ENCODE measurements at regions not wholly inside any gene's neighbourhood (a gene's known extent, or its start where the extent isn't known, plus 50 kb on each side); places are given as distances from the start of the nearest gene placed in this dataset.
A peak's percentile ranks its signal among the peaks of the same experiment; 100 is the strongest.

DNA sequence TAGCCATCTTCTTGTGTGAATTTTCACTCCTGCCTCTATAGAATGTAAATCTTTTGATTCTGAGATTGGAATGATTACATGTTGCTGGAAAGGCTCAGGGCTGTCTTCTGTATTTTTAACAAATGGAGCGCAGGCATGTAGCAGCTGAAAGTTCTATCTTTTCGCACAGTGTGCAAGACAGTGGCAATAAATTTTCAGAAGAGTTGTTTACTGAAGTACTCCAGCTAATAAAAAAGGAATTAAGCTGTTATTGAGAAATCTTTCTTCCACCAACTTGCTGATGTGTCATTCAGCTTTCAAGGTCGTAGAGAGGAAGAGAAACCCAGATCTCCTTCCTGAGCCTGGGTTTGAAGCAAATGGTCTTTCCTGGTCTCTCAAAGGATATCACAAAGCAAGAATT, 122.0 kb upstream of the PUDP start:
- H3K4me1 ChIP-seq (ENCODE audit: control insufficient read depth, low read length) = peaks cover 22% of the 10 kb centered on the region
- H3K79me2 ChIP-seq (ENCODE audit: control insufficient read depth, low read length) = no peaks in the 10 kb centered on the region
- no peaks in the 10 kb centered on the region for H3F3A ChIP-seq (ENCODE audit: control insufficient read depth, insufficient read depth)
- H3K4me2 ChIP-seq (ENCODE audit: low read length) = no peak overlapping the region
- H3K9me3 ChIP-seq (ENCODE audit: control insufficient read depth, insufficient read depth, low read length) = no peaks in the 10 kb centered on the region
- no peaks in the 10 kb centered on the region for H3K9me2 ChIP-seq (replicated peaks; ENCODE audit: control insufficient read depth, low read length)
- no peak for TF ChIP-seq EZH2phosphoT487 (IDR thresholded peaks at IDR 0.05; ENCODE audit: borderline replicate concordance, low read length)
- TF ChIP-seq, protein P1, sequence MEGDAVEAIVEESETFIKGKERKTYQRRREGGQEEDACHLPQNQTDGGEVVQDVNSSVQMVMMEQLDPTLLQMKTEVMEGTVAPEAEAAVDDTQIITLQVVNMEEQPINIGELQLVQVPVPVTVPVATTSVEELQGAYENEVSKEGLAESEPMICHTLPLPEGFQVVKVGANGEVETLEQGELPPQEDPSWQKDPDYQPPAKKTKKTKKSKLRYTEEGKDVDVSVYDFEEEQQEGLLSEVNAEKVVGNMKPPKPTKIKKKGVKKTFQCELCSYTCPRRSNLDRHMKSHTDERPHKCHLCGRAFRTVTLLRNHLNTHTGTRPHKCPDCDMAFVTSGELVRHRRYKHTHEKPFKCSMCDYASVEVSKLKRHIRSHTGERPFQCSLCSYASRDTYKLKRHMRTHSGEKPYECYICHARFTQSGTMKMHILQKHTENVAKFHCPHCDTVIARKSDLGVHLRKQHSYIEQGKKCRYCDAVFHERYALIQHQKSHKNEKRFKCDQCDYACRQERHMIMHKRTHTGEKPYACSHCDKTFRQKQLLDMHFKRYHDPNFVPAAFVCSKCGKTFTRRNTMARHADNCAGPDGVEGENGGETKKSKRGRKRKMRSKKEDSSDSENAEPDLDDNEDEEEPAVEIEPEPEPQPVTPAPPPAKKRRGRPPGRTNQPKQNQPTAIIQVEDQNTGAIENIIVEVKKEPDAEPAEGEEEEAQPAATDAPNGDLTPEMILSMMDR (IDR thresholded peaks at IDR 0.05; ENCODE audit: low read depth, low read length, poor library complexity, severe bottlenecking) = no peak
- H4K20me1 ChIP-seq (ENCODE audit: control insufficient read depth, insufficient read depth, low read depth, low read length) = no peaks in the 10 kb centered on the region
- H3K36me3 ChIP-seq (ENCODE audit: control insufficient read depth, low read length) = no peaks in the 10 kb centered on the region
- no peak overlapping the region for H3K27ac ChIP-seq (ENCODE audit: low read depth, low read length)
- H3K4me3 ChIP-seq (ENCODE audit: low read length) = no peak overlapping the region
- H3K27me3 ChIP-seq (ENCODE audit: control insufficient read depth, low read length) = no peaks in the 10 kb centered on the region

DNA sequence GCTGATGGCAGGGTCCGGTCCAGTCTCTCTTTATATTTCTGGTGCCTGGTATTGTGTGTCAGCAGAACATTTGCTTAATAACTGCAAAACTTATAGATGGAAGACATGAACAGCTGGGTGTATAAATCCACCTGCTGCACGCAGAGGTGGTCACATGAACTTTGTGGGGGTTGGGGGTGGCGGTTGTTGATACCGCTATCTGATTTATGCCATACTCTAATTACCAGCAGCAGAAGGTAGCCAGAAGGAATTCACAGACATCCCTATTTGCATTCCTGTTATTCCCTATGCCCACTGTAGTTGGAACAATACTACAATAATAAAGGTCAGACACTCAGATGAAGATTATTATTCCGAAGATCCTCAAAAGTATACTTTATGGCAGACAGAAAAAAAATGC, 121.6 kb upstream of the PUDP start:
- Histone ChIP-seq H3K27me3 (ENCODE audit: control insufficient read depth, low read length) (no peaks in the 10 kb centered on the region), H3K4me3 (ENCODE audit: low read length) (no peak overlapping the region), H3F3A (ENCODE audit: control insufficient read depth, insufficient read depth) (no peaks in the 10 kb centered on the region), H3K79me2 (ENCODE audit: control insufficient read depth, low read length) (no peaks in the 10 kb centered on the region), H4K20me1 (ENCODE audit: control insufficient read depth, insufficient read depth, low read depth, low read length) (no peaks in the 10 kb centered on the region), H3K9me3 (ENCODE audit: control insufficient read depth, insufficient read depth, low read length) (no peaks in the 10 kb centered on the region), H3K9me2 (replicated peaks; ENCODE audit: control insufficient read depth, low read length) (no peaks in the 10 kb centered on the region), H3K27ac (ENCODE audit: low read depth, low read length) (no peak overlapping the region), H3K4me1 (ENCODE audit: control insufficient read depth, low read length) (peaks cover 26% of the 10 kb centered on the region), H3K4me2 (ENCODE audit: low read length) (no peak overlapping the region), H3K36me3 (ENCODE audit: control insufficient read depth, low read length) (no peaks in the 10 kb centered on the region)
- TF ChIP-seq, protein P1 (IDR thresholded peaks at IDR 0.05; ENCODE audit: low read depth, low read length, poor library complexity, severe bottlenecking) = no peak

DNA sequence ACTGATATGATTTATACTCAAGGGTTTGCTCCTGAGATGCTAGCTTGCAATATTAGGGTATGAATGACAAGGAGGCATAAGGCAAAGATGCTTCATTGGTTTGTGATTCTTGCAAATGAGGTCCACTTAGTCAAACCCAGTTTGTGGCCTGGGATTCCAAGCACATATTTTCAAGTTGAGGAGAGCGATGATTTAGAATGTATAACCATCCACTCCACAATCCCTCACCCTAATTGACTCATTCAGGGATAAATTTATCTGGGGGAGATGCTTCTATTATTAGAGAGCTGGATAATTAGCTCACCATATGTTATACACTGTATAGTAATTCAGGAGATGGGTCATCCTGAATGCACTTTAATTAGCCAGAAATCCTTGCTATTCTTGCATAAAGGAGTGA, 118.3 kb upstream of the PUDP start:
- Histone ChIP-seq H3K27ac (ENCODE audit: low read depth, low read length) (no peak overlapping the region), H3K9me3 (ENCODE audit: control insufficient read depth, insufficient read depth, low read length) (no peaks in the 10 kb centered on the region), H3K4me1 (ENCODE audit: control insufficient read depth, low read length) (peaks cover 59% of the 10 kb centered on the region), H3K9me2 (replicated peaks; ENCODE audit: control insufficient read depth, low read length) (no peaks in the 10 kb centered on the region), H3K79me2 (ENCODE audit: control insufficient read depth, low read length) (no peaks in the 10 kb centered on the region), H4K20me1 (ENCODE audit: control insufficient read depth, insufficient read depth, low read depth, low read length) (no peaks in the 10 kb centered on the region), H3K4me2 (ENCODE audit: low read length) (no peak overlapping the region), H3K36me3 (ENCODE audit: control insufficient read depth, low read length) (0 out of 2 replicates have a peak, but pooled peaks cover 3% of the 10 kb centered on the region), H3F3A (ENCODE audit: control insufficient read depth, insufficient read depth) (peaks cover 14% of the 10 kb centered on the region), H3K27me3 (ENCODE audit: control insufficient read depth, low read length) (no peaks in the 10 kb centered on the region), H3K4me3 (ENCODE audit: low read length) (no peak overlapping the region)
- TF ChIP-seq, protein P1 (IDR thresholded peaks at IDR 0.05; ENCODE audit: low read depth, low read length, poor library complexity, severe bottlenecking) = no peak
- TF ChIP-seq EZH2phosphoT487 (IDR thresholded peaks at IDR 0.05; ENCODE audit: borderline replicate concordance, low read length) = no peak

DNA sequence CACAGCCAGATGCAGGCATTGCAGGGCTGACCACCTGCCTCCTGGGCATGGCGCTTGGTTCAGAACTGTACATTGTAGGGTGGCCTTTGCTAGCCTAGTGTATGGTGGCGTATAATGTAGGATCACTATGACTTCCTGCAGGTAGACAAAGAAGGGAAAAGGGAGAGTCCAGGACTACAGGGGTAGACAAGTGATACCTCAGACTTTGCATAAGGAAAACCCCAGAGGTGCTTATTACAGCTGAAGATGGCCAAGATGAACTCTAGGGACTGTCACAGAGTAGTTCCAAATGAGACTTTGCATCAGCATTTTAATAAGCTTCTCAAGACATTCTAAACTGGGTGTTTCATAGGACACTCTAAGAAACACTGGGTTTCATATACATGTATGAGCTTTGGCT, 116.4 kb upstream of the PUDP start:
- Histone ChIP-seq H3K27ac (ENCODE audit: low read depth, low read length) (peak overlapping the region; percentile 99), H3K27me3 (ENCODE audit: control insufficient read depth, low read length) (no peaks in the 10 kb centered on the region), H3K4me3 (ENCODE audit: low read length) (peak overlapping the region; percentile 37), H4K20me1 (ENCODE audit: control insufficient read depth, insufficient read depth, low read depth, low read length) (no peaks in the 10 kb centered on the region), H3K9me3 (ENCODE audit: control insufficient read depth, insufficient read depth, low read length) (no peaks in the 10 kb centered on the region), H3K4me2 (ENCODE audit: low read length) (peak overlapping the region; percentile 63), H3K4me1 (ENCODE audit: control insufficient read depth, low read length) (peaks cover 66% of the 10 kb centered on the region), H3K36me3 (ENCODE audit: control insufficient read depth, low read length) (peaks cover 6% of the 10 kb centered on the region), H3K9me2 (replicated peaks; ENCODE audit: control insufficient read depth, low read length) (no peaks in the 10 kb centered on the region), H3K79me2 (ENCODE audit: control insufficient read depth, low read length) (no peaks in the 10 kb centered on the region), H3F3A (ENCODE audit: control insufficient read depth, insufficient read depth) (peaks cover 17% of the 10 kb centered on the region)
- TF ChIP-seq, protein P1 (IDR thresholded peaks at IDR 0.05; ENCODE audit: low read depth, low read length, poor library complexity, severe bottlenecking) = no peak
- TF ChIP-seq EZH2phosphoT487 (IDR thresholded peaks at IDR 0.05; ENCODE audit: borderline replicate concordance, low read length) = no peak

Measured in DOHH2 (cell line).